Spleen (tissue), 11 donors: ENCODE measurements at regions not wholly inside any gene's neighbourhood (a gene's known extent, or its start where the extent isn't known, plus 50 kb on each side); places are given as distances from the start of the nearest gene placed in this dataset.
"Not testable (repeated sequence)": the region's sequence is repeated elsewhere in the genome, so short reads cannot be mapped to it uniquely, and the experiment has no call there.

ENCODE experiments used
- DNase-seq: peaks from one replicate; pipeline ENCODE4 v3.0.0-alpha.2; 2020
- H3K27ac ChIP-seq, 8 donors: fragments of 200-600 bp; sonication (generic) in 7 of 8; 1 replicate in 4 of 8; 2 replicates in 4 of 8; pipeline versions ENCODE4 v1.5.0 to v1.8.0; 2016 to 2021; ENCODE audit warnings: inconsistent platforms in 4 of 8, mild to moderate bottlenecking in 4 of 8, moderate library complexity in 1 of 8
- H3K27me3 ChIP-seq, 7 donors: fragments of 200-600 bp; sonication (generic) in 6 of 7; replicated peaks in 1 of 7; 1 replicate in 4 of 7; 2 replicates in 3 of 7; pipeline versions ENCODE4 v1.5.0 to v1.8.0; 2016 to 2021; ENCODE audit warnings: inconsistent platforms in 3 of 7, mild to moderate bottlenecking in 1 of 7
- H3K36me3 ChIP-seq, 6 donors: fragments of 200-600 bp; sonication (generic) in 5 of 6; 1 replicate in 4 of 6; 2 replicates in 2 of 6; pipeline versions ENCODE4 v1.5.0 to v1.8.0; 2016 to 2021; ENCODE audit warnings: inconsistent platforms in 2 of 6
- H3K4me1 ChIP-seq, 6 donors: fragments of 200-600 bp; sonication (generic) in 5 of 6; 1 replicate in 3 of 6; 2 replicates in 3 of 6; pipeline versions ENCODE4 v1.5.0 to v1.8.0; 2016 to 2021; ENCODE audit warnings: inconsistent platforms in 3 of 6
- H3K4me3 ChIP-seq, 8 donors: fragments of 200-600 bp; sonication (generic) in 7 of 8; 1 replicate in 4 of 8; 2 replicates in 4 of 8; pipeline versions ENCODE4 v1.5.0 to v1.8.0; 2016 to 2021; ENCODE audit warnings: inconsistent platforms in 4 of 8, mild to moderate bottlenecking in 4 of 8, moderate library complexity in 2 of 8
- H3K9me3 ChIP-seq, 8 donors: fragments of 200-600 bp; sonication (generic) in 7 of 8; 1 replicate in 4 of 8; 2 replicates in 4 of 8; pipeline versions ENCODE4 v1.5.0 to v1.8.0; 2016 to 2021; ENCODE audit warnings: inconsistent platforms in 4 of 8
- POLR2A ChIP-seq, 3 donors: fragments of 450-650 bp; IDR thresholded peaks; one replicate each; pipeline ENCODE4 v1.5.1; 2017; ENCODE audit warnings: antibody characterized with exemption in 3 of 3, mild to moderate bottlenecking in 1 of 3
- POLR2AphosphoS5 ChIP-seq, 3 donors: sonication (generic); formaldehyde crosslinking; IDR thresholded peaks; one replicate each; pipeline ENCODE4 v1.5.1; 2017; ENCODE audit warnings: antibody characterized with exemption in 3 of 3
- WGBS, 5 donors: extraction: QIAGEN DNeasy Blood & Tissue Kit in 3 of 5; methylation state at CpG; one replicate each; pipeline versions ENCODE4 v1.1.5 to v1.1.7; 2013 to 2018; 5-methylcytosine and 5-hydroxymethylcytosine counted together
- intact Hi-C: fragments of 100-400 bp; cut with DNase I; formaldehyde crosslinking; loops from one replicate; pipeline ENCODE4 v1.15.0; 2023; ENCODE audit warnings: low total_unique reads
- TF ChIP-seq, protein P1 (sequence below), 11 experiments: fragments of 200-600 bp in 7 of 11; fragments of 450-650 bp in 4 of 11; sonication (generic) in 4 of 11; IDR thresholded peaks in 8 of 11; conservative IDR thresholded peaks in 3 of 11; 1 replicate in 7 of 11; 2 replicates in 4 of 11; pipeline versions ENCODE4 v1.4.0 to v1.8.0; 2016 to 2021; ENCODE audit warnings: antibody characterized with exemption in 11 of 11, inconsistent platforms in 4 of 11, mild to moderate bottlenecking in 1 of 11
- donor health status: healthy with polysubstance abuse.
- donor health status: DM: no; HTN: no; CAD: no; lungs with moderate emphysema.
- donor health status: DM: no; HTN: no; CAD: no.
- donor health status: Bipolar disorder and iron deficiency.
- donor health status: healthy.
- donor health status: DM: no; HTN: no; CAD: no.
- donor health status: DM: yes; HTN: yes; CAD: no.

DNA sequence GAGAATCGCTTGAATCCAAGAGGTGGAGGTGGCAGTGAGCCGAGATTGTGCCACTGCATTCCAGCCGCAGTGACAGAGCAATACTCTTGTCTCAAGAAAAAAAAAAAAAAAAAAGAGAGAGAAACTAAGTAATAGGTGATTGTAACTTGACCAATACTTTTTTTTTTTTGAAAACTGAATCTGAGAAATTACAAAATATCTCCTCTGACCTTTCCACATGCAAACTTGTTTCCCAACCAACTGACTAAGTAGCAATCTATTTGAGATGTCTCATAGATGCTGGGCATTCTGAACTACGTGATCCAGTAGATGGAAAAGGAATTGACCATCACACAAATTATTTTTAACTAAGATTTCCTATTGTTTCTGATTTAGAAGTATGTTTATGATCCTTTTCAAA is 407.3 kb upstream of the CHORDC1 start:
- H3K36me3 ChIP-seq = no peaks in the 10 kb centered on the region
- TF ChIP-seq POLR2AphosphoS5 (IDR thresholded peaks at IDR 0.05) (no peak), POLR2A (IDR thresholded peaks at IDR 0.05) (no peak)
- TF ChIP-seq, protein P1, sequence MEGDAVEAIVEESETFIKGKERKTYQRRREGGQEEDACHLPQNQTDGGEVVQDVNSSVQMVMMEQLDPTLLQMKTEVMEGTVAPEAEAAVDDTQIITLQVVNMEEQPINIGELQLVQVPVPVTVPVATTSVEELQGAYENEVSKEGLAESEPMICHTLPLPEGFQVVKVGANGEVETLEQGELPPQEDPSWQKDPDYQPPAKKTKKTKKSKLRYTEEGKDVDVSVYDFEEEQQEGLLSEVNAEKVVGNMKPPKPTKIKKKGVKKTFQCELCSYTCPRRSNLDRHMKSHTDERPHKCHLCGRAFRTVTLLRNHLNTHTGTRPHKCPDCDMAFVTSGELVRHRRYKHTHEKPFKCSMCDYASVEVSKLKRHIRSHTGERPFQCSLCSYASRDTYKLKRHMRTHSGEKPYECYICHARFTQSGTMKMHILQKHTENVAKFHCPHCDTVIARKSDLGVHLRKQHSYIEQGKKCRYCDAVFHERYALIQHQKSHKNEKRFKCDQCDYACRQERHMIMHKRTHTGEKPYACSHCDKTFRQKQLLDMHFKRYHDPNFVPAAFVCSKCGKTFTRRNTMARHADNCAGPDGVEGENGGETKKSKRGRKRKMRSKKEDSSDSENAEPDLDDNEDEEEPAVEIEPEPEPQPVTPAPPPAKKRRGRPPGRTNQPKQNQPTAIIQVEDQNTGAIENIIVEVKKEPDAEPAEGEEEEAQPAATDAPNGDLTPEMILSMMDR (IDR thresholded peaks at IDR 0.05 in 8 of 11, conservative IDR thresholded peaks at IDR 0.05 in 3 of 11) = no peak
- intact Hi-C loops = no loop called here
- WGBS, 5 donors = 84 to 93% (median 88%) methylated on average over 4 of the region's 4 CpGs
- peaks cover 0 to 5% (median 0%) of the 10 kb centered on the region in 8 donors for H3K9me3 ChIP-seq
- H3K4me1 ChIP-seq = no peaks in the 10 kb centered on the region
- no peaks in the 10 kb centered on the region for H3K27me3 ChIP-seq
- H3K27ac ChIP-seq = no peak overlapping the region
- no peak for DNase-seq
- no peak overlapping the region for H3K4me3 ChIP-seq

DNA sequence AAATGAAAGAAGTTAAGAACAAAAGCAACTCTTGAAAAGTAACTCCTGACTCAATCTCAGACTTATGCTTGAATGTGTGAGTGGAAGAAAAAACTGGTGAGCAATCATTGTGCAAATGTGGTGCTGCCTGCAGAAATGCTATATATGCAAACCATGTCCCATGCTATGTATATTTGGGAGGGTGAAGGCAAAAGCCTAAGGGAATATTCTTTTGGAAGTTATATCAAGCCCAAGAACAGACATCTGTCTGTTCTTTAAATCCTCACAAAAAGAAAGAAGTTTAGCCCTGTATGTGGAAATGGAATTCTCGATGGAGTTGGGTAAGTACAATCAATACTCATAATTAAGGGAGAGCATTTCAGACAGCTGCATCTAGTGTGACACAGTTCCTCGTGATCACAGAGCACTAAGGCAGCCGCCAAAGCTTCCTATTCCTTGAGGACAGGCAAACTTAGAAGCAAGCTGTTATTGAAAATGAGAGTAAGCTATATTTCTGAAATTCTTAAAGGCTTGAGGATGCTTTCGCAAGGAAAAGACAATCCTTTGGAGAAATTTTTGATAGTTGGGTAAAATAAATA is 406.5 kb upstream of the CHORDC1 start:
- intact Hi-C loops = no loop called here
- TF ChIP-seq POLR2AphosphoS5 (IDR thresholded peaks at IDR 0.05) (no peak), POLR2A (IDR thresholded peaks at IDR 0.05) (no peak)
- TF ChIP-seq, protein P1 (IDR thresholded peaks at IDR 0.05 in 8 of 11, conservative IDR thresholded peaks at IDR 0.05 in 3 of 11) = no peak
- H3K27ac ChIP-seq = no peak overlapping the region
- H3K4me1 ChIP-seq = no peaks in the 10 kb centered on the region
- WGBS, 5 donors = 74 to 92% (median 82%) methylated on average over 4 of the region's 4 CpGs
- no peaks in the 10 kb centered on the region for H3K27me3 ChIP-seq
- H3K9me3 ChIP-seq = peaks cover 0 to 5% (median 0%) of the 10 kb centered on the region in 8 donors
- no peak overlapping the region for H3K4me3 ChIP-seq
- no peaks in the 10 kb centered on the region for H3K36me3 ChIP-seq
- DNase-seq = no peak

DNA sequence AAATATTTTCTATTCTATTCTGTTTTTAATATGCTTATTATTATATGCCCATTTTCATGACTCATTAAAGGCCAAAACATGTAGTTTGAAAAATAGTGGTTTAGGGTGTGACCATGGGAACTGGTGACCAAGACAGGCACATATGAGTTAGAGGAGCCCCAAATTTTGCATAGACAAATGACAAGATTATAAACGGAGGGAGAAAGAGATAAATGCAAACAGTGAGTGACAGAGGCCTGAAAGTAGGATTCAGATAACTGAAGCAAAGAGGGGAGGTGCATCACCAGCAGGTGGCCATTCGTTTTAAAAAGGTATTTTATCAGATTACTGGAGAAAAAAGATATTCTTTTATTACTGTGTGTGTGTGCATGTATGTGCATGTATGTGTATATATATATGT is 391.5 kb upstream of the CHORDC1 start:
- Histone ChIP-seq H3K27ac (no peak overlapping the region), H3K4me1 (no peaks in the 10 kb centered on the region), H3K36me3 (no peaks in the 10 kb centered on the region), H3K27me3 (no peaks in the 10 kb centered on the region), H3K4me3 (no peak overlapping the region), H3K9me3 (peaks cover 0 to 6% (median 0%) of the 10 kb centered on the region in 8 donors)
- TF ChIP-seq POLR2AphosphoS5 (IDR thresholded peaks at IDR 0.05) (no peak), POLR2A (IDR thresholded peaks at IDR 0.05) (no peak)
- TF ChIP-seq, protein P1 (IDR thresholded peaks at IDR 0.05 in 8 of 11, conservative IDR thresholded peaks at IDR 0.05 in 3 of 11) = no peak
- WGBS, 5 donors = 58 to 82% (median 73%) methylated on average over 2 of the region's 2 CpGs
- intact Hi-C loops = no loop called here
- DNase-seq = no peak

DNA sequence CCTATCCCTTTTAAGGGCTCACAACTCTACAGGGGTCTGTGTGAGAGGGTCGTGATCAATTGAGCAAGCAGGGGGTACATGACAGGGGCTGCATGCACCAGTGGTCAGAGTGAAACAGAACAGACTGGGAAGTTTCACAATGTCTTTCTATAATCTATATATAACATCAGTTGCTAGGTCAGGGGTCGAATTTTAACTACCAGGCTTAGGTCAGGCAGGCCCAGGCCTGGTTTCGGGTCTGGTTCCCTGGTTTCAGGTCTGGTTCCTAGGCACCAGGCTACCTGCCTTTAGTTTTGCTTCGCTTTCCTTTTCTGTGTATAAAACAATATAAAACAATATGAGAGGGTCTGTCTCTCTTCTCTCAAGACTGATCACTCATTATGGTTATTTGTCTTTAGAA is 390.2 kb upstream of the CHORDC1 start:
- H3K36me3 ChIP-seq, H3K27ac ChIP-seq, H3K4me3 ChIP-seq, H3K27me3 ChIP-seq, H3K4me1 ChIP-seq, H3K9me3 ChIP-seq, intact Hi-C loops, DNase-seq: not testable (repeated sequence)
- WGBS, 5 donors = 69 to 89% (median 78%) methylated on average over 4 of the region's 4 CpGs

DNA sequence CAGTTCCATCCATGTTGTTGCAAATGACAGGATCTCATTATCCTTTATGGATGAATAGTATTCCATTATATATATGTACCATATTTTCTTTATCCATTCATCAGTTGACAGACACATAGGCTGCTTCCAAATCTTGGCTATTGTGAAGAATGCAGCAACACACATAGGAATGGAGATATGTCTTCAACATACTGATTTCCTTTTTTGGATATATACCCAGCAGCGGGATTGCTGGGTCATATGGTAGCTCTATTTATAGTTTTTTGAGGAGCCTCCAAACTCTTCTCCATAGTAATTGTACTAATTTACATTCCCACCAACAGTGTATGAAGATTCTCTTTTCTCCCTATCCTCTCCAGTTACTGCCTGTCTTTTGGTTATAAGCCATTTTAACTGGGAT is 383.9 kb upstream of the CHORDC1 start:
- DNase-seq = no peak
- 81 to 89% (median 88%) methylated on average over 1 of the region's 1 CpG for WGBS, 5 donors
- intact Hi-C loops = no loop called here

More for the DNA sequence above, 383.9 kb upstream of the CHORDC1 start:
- TF ChIP-seq POLR2A (IDR thresholded peaks at IDR 0.05) = no peak
- TF ChIP-seq, protein P1 (IDR thresholded peaks at IDR 0.05 in 8 of 11, conservative IDR thresholded peaks at IDR 0.05 in 3 of 11) = no peak
- TF ChIP-seq POLR2AphosphoS5 (IDR thresholded peaks at IDR 0.05) = no peak
- H3K9me3 ChIP-seq = peaks cover 0 to 6% (median 0%) of the 10 kb centered on the region in 8 donors
- no peak overlapping the region for H3K4me3 ChIP-seq
- no peaks in the 10 kb centered on the region for H3K4me1 ChIP-seq
- no peaks in the 10 kb centered on the region for H3K36me3 ChIP-seq
- no peak overlapping the region for H3K27ac ChIP-seq
- no peaks in the 10 kb centered on the region for H3K27me3 ChIP-seq
